ENCODE measurements at regions not wholly inside any gene's neighbourhood (a gene's known extent, or its start where the extent isn't known, plus 50 kb on each side); places are given as distances from the start of the nearest gene placed in this dataset.

- Histone ChIP-seq H3K9me3 (ENCODE audit: control insufficient read depth in 2 of 2, low read length in 2 of 2) (no peaks in the 10 kb centered on the region), H3K4me3 (ENCODE audit: low read depth, low read length) (no peak overlapping the region), H3K36me3 (ENCODE audit: control insufficient read depth, insufficient read depth, low read length) (no peaks in the 10 kb centered on the region), H3K27ac (ENCODE audit: insufficient read depth, low read length, poor library complexity, severe bottlenecking) (no peak overlapping the region), H3K4me1 (ENCODE audit: control insufficient read depth, insufficient read depth, low read length, poor library complexity, severe bottlenecking) (no peaks in the 10 kb centered on the region), H3K27me3 (ENCODE audit: control insufficient read depth, insufficient read depth, low read length) (no peaks in the 10 kb centered on the region)
- peak overlapping the region in 1 of 4 donors; percentile 5 for H3K4me3 Mint-ChIP-seq
- H3K27ac Mint-ChIP-seq: no peak overlapping the region
- no peaks in the 10 kb centered on the region for H3K36me3 Mint-ChIP-seq
- H3K27me3 Mint-ChIP-seq: peaks cover 11% of the 10 kb centered on the region
- peaks cover 0 to 2% (median 0%) of the 10 kb centered on the region in 7 donors for H3K9me3 Mint-ChIP-seq
- H3K4me1 Mint-ChIP-seq: no peaks in the 10 kb centered on the region
- no peak for ATAC-seq (ENCODE audit: low read depth in 2 of 2)
- DNase-seq: no peak
Observed at GRCh38 chr17:72175787-72176515, 55.1 kb downstream of the SOX9 start.

- H3K36me3 Mint-ChIP-seq: no peaks in the 10 kb centered on the region
- Histone ChIP-seq H3K27ac (ENCODE audit: insufficient read depth, low read length, poor library complexity, severe bottlenecking) (no peak overlapping the region), H3K9me3 (ENCODE audit: control insufficient read depth in 2 of 2, low read length in 2 of 2) (no peaks in the 10 kb centered on the region), H3K27me3 (ENCODE audit: control insufficient read depth, insufficient read depth, low read length) (no peaks in the 10 kb centered on the region), H3K4me1 (ENCODE audit: control insufficient read depth, insufficient read depth, low read length, poor library complexity, severe bottlenecking) (no peaks in the 10 kb centered on the region), H3K4me3 (ENCODE audit: low read depth, low read length) (no peak overlapping the region), H3K36me3 (ENCODE audit: control insufficient read depth, insufficient read depth, low read length) (no peaks in the 10 kb centered on the region)
- DNase-seq (no peak), ATAC-seq (ENCODE audit: low read depth in 2 of 2) (no peak)
- no peak overlapping the region for H3K4me3 Mint-ChIP-seq
- H3K9me3 Mint-ChIP-seq: peaks cover 0 to 7% (median 2%) of the 10 kb centered on the region in 7 donors
- no peaks in the 10 kb centered on the region for H3K4me1 Mint-ChIP-seq
- H3K27ac Mint-ChIP-seq: no peak overlapping the region
- H3K27me3 Mint-ChIP-seq: peaks cover 11% of the 10 kb centered on the region
Observed at GRCh38 chr17:72176516-72176851, 55.7 kb downstream of the SOX9 start.

GRCh38 chr17:72176951-72177660 is 56.3 kb downstream of the SOX9 start:
- Histone ChIP-seq H3K27me3 (ENCODE audit: control insufficient read depth, insufficient read depth, low read length) (no peaks in the 10 kb centered on the region), H3K9me3 (ENCODE audit: control insufficient read depth in 2 of 2, low read length in 2 of 2) (no peaks in the 10 kb centered on the region), H3K4me1 (ENCODE audit: control insufficient read depth, insufficient read depth, low read length, poor library complexity, severe bottlenecking) (no peaks in the 10 kb centered on the region), H3K27ac (ENCODE audit: insufficient read depth, low read length, poor library complexity, severe bottlenecking) (no peak overlapping the region), H3K4me3 (ENCODE audit: low read depth, low read length) (no peak overlapping the region), H3K36me3 (ENCODE audit: control insufficient read depth, insufficient read depth, low read length) (no peaks in the 10 kb centered on the region)
- ATAC-seq (ENCODE audit: low read depth in 2 of 2) (no peak), DNase-seq (no peak)
- H3K4me3 Mint-ChIP-seq: no peak overlapping the region
- no peaks in the 10 kb centered on the region for H3K36me3 Mint-ChIP-seq
- H3K27ac Mint-ChIP-seq: no peak overlapping the region
- H3K9me3 Mint-ChIP-seq: peaks cover 0 to 8% (median 2%) of the 10 kb centered on the region in 7 donors
- no peaks in the 10 kb centered on the region for H3K4me1 Mint-ChIP-seq
- H3K27me3 Mint-ChIP-seq: peaks cover 5% of the 10 kb centered on the region

- Mint-ChIP-seq H3K9me3 (peaks cover 0 to 8% (median 2%) of the 10 kb centered on the region in 7 donors), H3K36me3 (no peaks in the 10 kb centered on the region), H3K27ac (no peak overlapping the region), H3K4me1 (no peaks in the 10 kb centered on the region), H3K4me3 (no peak overlapping the region), H3K27me3 (peaks cover 4% of the 10 kb centered on the region)
- ATAC-seq (ENCODE audit: low read depth in 2 of 2) (no peak), DNase-seq (no peak)
- H3K4me1 ChIP-seq (ENCODE audit: control insufficient read depth, insufficient read depth, low read length, poor library complexity, severe bottlenecking): no peaks in the 10 kb centered on the region
- H3K9me3 ChIP-seq (ENCODE audit: control insufficient read depth in 2 of 2, low read length in 2 of 2): no peaks in the 10 kb centered on the region
- H3K4me3 ChIP-seq (ENCODE audit: low read depth, low read length): no peak overlapping the region
- H3K27me3 ChIP-seq (ENCODE audit: control insufficient read depth, insufficient read depth, low read length): no peaks in the 10 kb centered on the region
- H3K36me3 ChIP-seq (ENCODE audit: control insufficient read depth, insufficient read depth, low read length): no peaks in the 10 kb centered on the region
- H3K27ac ChIP-seq (ENCODE audit: insufficient read depth, low read length, poor library complexity, severe bottlenecking): no peak overlapping the region
Observed at GRCh38 chr17:72177738-72178137, 56.9 kb downstream of the SOX9 start.

- no peak overlapping the region for H3K27ac ChIP-seq (ENCODE audit: insufficient read depth, low read length, poor library complexity, severe bottlenecking)
Observed at GRCh38 chr17:72182371-72182873, 61.6 kb downstream of the SOX9 start.

GRCh38 chr17:72183194-72183685 is 62.4 kb downstream of the SOX9 start:
- no peak for DNase-seq
- Mint-ChIP-seq H3K4me1 (no peaks in the 10 kb centered on the region), H3K27me3 (no peaks in the 10 kb centered on the region), H3K9me3 (peaks cover 0 to 8% (median 4%) of the 10 kb centered on the region in 7 donors), H3K36me3 (no peaks in the 10 kb centered on the region), H3K4me3 (no peak overlapping the region), H3K27ac (no peak overlapping the region)
- no peak for ATAC-seq (ENCODE audit: low read depth in 2 of 2)
- no peaks in the 10 kb centered on the region for H3K36me3 ChIP-seq (ENCODE audit: control insufficient read depth, insufficient read depth, low read length)
- no peak overlapping the region for H3K4me3 ChIP-seq (ENCODE audit: low read depth, low read length)
- no peak overlapping the region for H3K27ac ChIP-seq (ENCODE audit: insufficient read depth, low read length, poor library complexity, severe bottlenecking)
- no peaks in the 10 kb centered on the region for H3K9me3 ChIP-seq (ENCODE audit: control insufficient read depth in 2 of 2, low read length in 2 of 2)
- H3K4me1 ChIP-seq (ENCODE audit: control insufficient read depth, insufficient read depth, low read length, poor library complexity, severe bottlenecking): no peaks in the 10 kb centered on the region
- no peaks in the 10 kb centered on the region for H3K27me3 ChIP-seq (ENCODE audit: control insufficient read depth, insufficient read depth, low read length)

More at GRCh38 chr17:72182371-72182873, 61.6 kb downstream of the SOX9 start:
- H3K27me3 Mint-ChIP-seq: no peaks in the 10 kb centered on the region
- H3K4me1 Mint-ChIP-seq: no peaks in the 10 kb centered on the region
- Histone ChIP-seq H3K4me1 (ENCODE audit: control insufficient read depth, insufficient read depth, low read length, poor library complexity, severe bottlenecking) (no peaks in the 10 kb centered on the region), H3K9me3 (ENCODE audit: control insufficient read depth in 2 of 2, low read length in 2 of 2) (no peaks in the 10 kb centered on the region), H3K27me3 (ENCODE audit: control insufficient read depth, insufficient read depth, low read length) (no peaks in the 10 kb centered on the region), H3K4me3 (ENCODE audit: low read depth, low read length) (no peak overlapping the region), H3K36me3 (ENCODE audit: control insufficient read depth, insufficient read depth, low read length) (no peaks in the 10 kb centered on the region)
- DNase-seq: no peak
- no peaks in the 10 kb centered on the region for H3K36me3 Mint-ChIP-seq
- no peak for ATAC-seq (ENCODE audit: low read depth in 2 of 2)
- H3K4me3 Mint-ChIP-seq: no peak overlapping the region
- peaks cover 0 to 8% (median 3%) of the 10 kb centered on the region in 7 donors for H3K9me3 Mint-ChIP-seq
- no peak overlapping the region for H3K27ac Mint-ChIP-seq

- no peak for DNase-seq
- Histone ChIP-seq H3K4me3 (ENCODE audit: low read depth, low read length) (no peak overlapping the region), H3K27me3 (ENCODE audit: control insufficient read depth, insufficient read depth, low read length) (no peaks in the 10 kb centered on the region), H3K4me1 (ENCODE audit: control insufficient read depth, insufficient read depth, low read length, poor library complexity, severe bottlenecking) (no peaks in the 10 kb centered on the region), H3K27ac (ENCODE audit: insufficient read depth, low read length, poor library complexity, severe bottlenecking) (no peak overlapping the region), H3K9me3 (ENCODE audit: control insufficient read depth in 2 of 2, low read length in 2 of 2) (no peaks in the 10 kb centered on the region), H3K36me3 (ENCODE audit: control insufficient read depth, insufficient read depth, low read length) (no peaks in the 10 kb centered on the region)
- H3K9me3 Mint-ChIP-seq: peaks cover 0 to 8% (median 4%) of the 10 kb centered on the region in 7 donors
- H3K4me1 Mint-ChIP-seq: no peaks in the 10 kb centered on the region
- no peak for ATAC-seq (ENCODE audit: low read depth in 2 of 2)
- H3K36me3 Mint-ChIP-seq: no peaks in the 10 kb centered on the region
- H3K27me3 Mint-ChIP-seq: no peaks in the 10 kb centered on the region
- no peak overlapping the region for H3K27ac Mint-ChIP-seq
- no peak overlapping the region for H3K4me3 Mint-ChIP-seq
Observed at GRCh38 chr17:72184805-72185204, 64.0 kb downstream of the SOX9 start.

Measured in CD4-positive, CD25-positive, alpha-beta regulatory T cell (primary cell).